ENCODE measurements at regions not wholly inside any gene's neighbourhood (a gene's known extent, or its start where the extent isn't known, plus 50 kb on each side); places are given as distances from the start of the nearest gene placed in this dataset.

- Histone ChIP-seq H3K36me3 (ENCODE audit: low read depth, missing control alignments) (no peaks in the 10 kb centered on the region), H3K9me3 (no peaks in the 10 kb centered on the region), H3K4me3 (no peak overlapping the region), H3K4me1 (no peaks in the 10 kb centered on the region), H3K27me3 (no peaks in the 10 kb centered on the region), H3K27ac (no peak overlapping the region)
- WGBS, 2 donors: 59 to 62% methylated on average over 2 of the region's 2 CpGs
- intact Hi-C loops (cut with DNase I; ENCODE audit: low total_unique reads): no loop called here
- TF ChIP-seq CTCF (IDR thresholded peaks at IDR 0.05) (no peak), POLR2A (IDR thresholded peaks at IDR 0.05) (no peak)
- DNase-seq: no peak
These were observed 546.3 kb upstream of the CITED2 start for GRCh38 chr6:139920776-139921100.

GRCh38 chr6:139920027-139920775 lies 545.8 kb upstream of the CITED2 start:
- TF ChIP-seq POLR2A (IDR thresholded peaks at IDR 0.05): no peak
- TF ChIP-seq CTCF (IDR thresholded peaks at IDR 0.05): no peak
- Histone ChIP-seq H3K9me3 (no peaks in the 10 kb centered on the region), H3K27ac (no peak overlapping the region), H3K4me3 (no peak overlapping the region), H3K4me1 (no peaks in the 10 kb centered on the region), H3K36me3 (ENCODE audit: low read depth, missing control alignments) (no peaks in the 10 kb centered on the region), H3K27me3 (no peaks in the 10 kb centered on the region)
- no peak for DNase-seq
- 59 to 60% methylated on average over 7 of the region's 7 CpGs for WGBS, 2 donors
- intact Hi-C loops (cut with DNase I; ENCODE audit: low total_unique reads): no loop called here

GRCh38 chr6:139919107-139920026 lies 544.9 kb upstream of the CITED2 start:
- no peaks in the 10 kb centered on the region for H3K9me3 ChIP-seq
- no peaks in the 10 kb centered on the region for H3K27me3 ChIP-seq
- WGBS, 2 donors: 77 to 83% methylated on average over 8 of the region's 8 CpGs
- H3K4me3 ChIP-seq: no peak overlapping the region
- no peaks in the 10 kb centered on the region for H3K4me1 ChIP-seq
- intact Hi-C loops (cut with DNase I; ENCODE audit: low total_unique reads): no loop called here
- H3K27ac ChIP-seq: no peak overlapping the region
- no peak for DNase-seq
- H3K36me3 ChIP-seq (ENCODE audit: low read depth, missing control alignments): no peaks in the 10 kb centered on the region
- no peak for TF ChIP-seq CTCF (IDR thresholded peaks at IDR 0.05)
- no peak for TF ChIP-seq POLR2A (IDR thresholded peaks at IDR 0.05)

GRCh38 chr6:139917951-139918630 lies 543.6 kb upstream of the CITED2 start:
- Histone ChIP-seq H3K4me3 (no peak overlapping the region), H3K27me3 (no peaks in the 10 kb centered on the region), H3K9me3 (no peaks in the 10 kb centered on the region), H3K27ac (no peak overlapping the region), H3K4me1 (no peaks in the 10 kb centered on the region), H3K36me3 (ENCODE audit: low read depth, missing control alignments) (no peaks in the 10 kb centered on the region)
- intact Hi-C loops (cut with DNase I; ENCODE audit: low total_unique reads): no loop called here
- 89 to 91% methylated on average over 7 of the region's 7 CpGs for WGBS, 2 donors
- no peak for DNase-seq
- TF ChIP-seq POLR2A (IDR thresholded peaks at IDR 0.05) (no peak), CTCF (IDR thresholded peaks at IDR 0.05) (no peak)
